Ovary (tissue), 7 donors: ENCODE measurements at regions not wholly inside any gene's neighbourhood (a gene's known extent, or its start where the extent isn't known, plus 50 kb on each side); places are given as distances from the start of the nearest gene placed in this dataset.

Source experiments
- DNase-seq, 5 donors: peaks; one replicate each; pipeline ENCODE4 v3.0.0-alpha.2; 2019 to 2020
- H3K27ac ChIP-seq, 2 donors: fragments of 200-600 bp; one replicate each; pipeline versions ENCODE4 v1.5.1 to v1.8.0; 2019 to 2022
- H3K27me3 ChIP-seq: fragments of 200-600 bp; one replicate; pipeline ENCODE4 v1.8.0; 2022
- H3K36me3 ChIP-seq: fragments of 200-600 bp; sonication (generic); one replicate; pipeline ENCODE4 v1.5.1; 2019
- H3K4me1 ChIP-seq: one replicate; pipeline ENCODE4 v1.8.1; 2013; ENCODE audit warnings: mild to moderate bottlenecking, moderate library complexity; ENCODE audit not compliant: insufficient read depth
- H3K4me3 ChIP-seq: fragments of 200-600 bp; sonication (generic); one replicate; pipeline ENCODE4 v1.5.1; 2017
- H3K9me3 ChIP-seq, 2 donors: fragments of 200-600 bp in 1 of 2; sonication (generic) in 1 of 2; one replicate each; pipeline versions ENCODE4 v1.5.1 to v1.8.1; 2013 to 2019; ENCODE audit warnings: mild to moderate bottlenecking in 1 of 2, moderate library complexity in 1 of 2
- CTCF ChIP-seq, 3 donors: fragments of 450-650 bp in 2 of 3; fragments of 200-600 bp in 1 of 3; IDR thresholded peaks; one replicate each; pipeline versions ENCODE4 v1.5.1 to v1.8.0; 2016 to 2022; ENCODE audit warnings: antibody characterized with exemption in 3 of 3, mild to moderate bottlenecking in 1 of 3
- EP300 ChIP-seq: sonication (generic); formaldehyde crosslinking; IDR thresholded peaks from one replicate; pipeline ENCODE4 v1.6.1; 2017; ENCODE audit warnings: antibody characterized with exemption
- POLR2A ChIP-seq: fragments of 450-650 bp; IDR thresholded peaks from one replicate; pipeline ENCODE4 v1.6.1; 2017; ENCODE audit warnings: antibody characterized with exemption, mild to moderate bottlenecking, moderate library complexity
- WGBS, 3 donors: extraction: QIAGEN DNeasy Blood & Tissue Kit in 1 of 3; methylation state at CpG; one replicate each; pipeline versions ENCODE4 v1.1.5 to v1.1.7; 2013 to 2017; 5-methylcytosine and 5-hydroxymethylcytosine counted together
- intact Hi-C, 4 donors: fragments of 100-400 bp; cut with DNase I; formaldehyde crosslinking; loops; one replicate each; pipeline versions ENCODE4 v1.11.0 to v1.15.1; 2022 to 2023
- donor health status: DM: no; HTN: no; CAD: no; lungs with moderate emphysema.
- donor health status: DM: no; HTN: no; CAD: no.
- donor health status: Bipolar disorder and iron deficiency.
- donor health status: DM: no; HTN: no; CAD: no.
- donor health status: DM: yes; HTN: yes; CAD: no.

GRCh38 chr3:40921251-40921650, 278.1 kb upstream of the CTNNB1 start:
- no peaks in the 10 kb centered on the region for H3K9me3 ChIP-seq
- TF ChIP-seq EP300 (no peak), POLR2A (no peak), CTCF (IDR thresholded peaks at IDR 0.05) (no peak)
- H3K27me3 ChIP-seq, result no peaks in the 10 kb centered on the region
- H3K4me3 ChIP-seq, result no peak overlapping the region
- no peaks in the 10 kb centered on the region for H3K36me3 ChIP-seq
- H3K4me1 ChIP-seq, result peaks cover 7% of the 10 kb centered on the region
- WGBS, 3 donors, result 81 to 86% (median 82%) methylated on average over 3 of the region's 3 CpGs
- DNase-seq, result no peak
- H3K27ac ChIP-seq, result no peak overlapping the region
- intact Hi-C loops, result loop anchor here in 1 of 4 donors (10.0 kb wide), 1 partner anchor 336 kb away; no protein-coding TSS in a partner anchor

GRCh38 chr3:40923143-40923542, 276.2 kb upstream of the CTNNB1 start:
- Histone ChIP-seq H3K4me1 (peaks cover 7% of the 10 kb centered on the region), H3K27me3 (no peaks in the 10 kb centered on the region), H3K9me3 (no peaks in the 10 kb centered on the region), H3K4me3 (no peak overlapping the region), H3K36me3 (no peaks in the 10 kb centered on the region), H3K27ac (no peak overlapping the region)
- TF ChIP-seq CTCF (IDR thresholded peaks at IDR 0.05), result no peak
- no peak for TF ChIP-seq EP300
- TF ChIP-seq POLR2A, result no peak
- intact Hi-C loops, result loop anchor here in 1 of 4 donors (10.0 kb wide), 1 partner anchor 338 kb away; no protein-coding TSS in a partner anchor
- no peak for DNase-seq
- WGBS, 3 donors, result 94 to 95% (median 94%) methylated on average over 4 of the region's 4 CpGs

GRCh38 chr3:40923651-40924050, 275.7 kb upstream of the CTNNB1 start:
- Histone ChIP-seq H3K4me3 (no peak overlapping the region), H3K27ac (no peak overlapping the region), H3K27me3 (no peaks in the 10 kb centered on the region), H3K9me3 (no peaks in the 10 kb centered on the region), H3K4me1 (peaks cover 7% of the 10 kb centered on the region), H3K36me3 (no peaks in the 10 kb centered on the region)
- TF ChIP-seq CTCF (IDR thresholded peaks at IDR 0.05), result no peak
- TF ChIP-seq POLR2A, result no peak
- TF ChIP-seq EP300, result no peak
- no peak for DNase-seq
- WGBS, 3 donors, result 97 to 98% (median 98%) methylated on average over 4 of the region's 4 CpGs
- intact Hi-C loops, result loop anchor here in 1 of 4 donors (10.0 kb wide), 1 partner anchor 339 kb away; no protein-coding TSS in a partner anchor

GRCh38 chr3:40924559-40925141, 274.7 kb upstream of the CTNNB1 start:
- H3K36me3 ChIP-seq, result no peaks in the 10 kb centered on the region
- H3K27me3 ChIP-seq, result no peaks in the 10 kb centered on the region
- intact Hi-C loops, result loop anchor here in 1 of 4 donors (10.0 kb wide), 1 partner anchor 340 kb away; no protein-coding TSS in a partner anchor
- peak in 3 of 5 donors; percentile 32 to 50 (median 50) for DNase-seq
- no peaks in the 10 kb centered on the region for H3K9me3 ChIP-seq
- TF ChIP-seq POLR2A (no peak), CTCF (IDR thresholded peaks at IDR 0.05) (no peak), EP300 (no peak)
- no peak overlapping the region for H3K4me3 ChIP-seq
- H3K27ac ChIP-seq, result no peak overlapping the region
- WGBS, 3 donors, result 22 to 32% (median 29%) methylated on average over 3 of the region's 3 CpGs
- peaks cover 7% of the 10 kb centered on the region for H3K4me1 ChIP-seq
